Body of pancreas (tissue), 4 donors: ENCODE measurements at regions not wholly inside any gene's neighbourhood (a gene's known extent, or its start where the extent isn't known, plus 50 kb on each side); places are given as distances from the start of the nearest gene placed in this dataset.

Experiments used
- CTCF ChIP-seq, 7 experiments: fragments of 450-650 bp in 4 of 7; fragments of 200-600 bp in 3 of 7; sonication (generic) in 3 of 7; IDR thresholded peaks; one replicate each; pipeline ENCODE4 v1.5.1; 2016 to 2019; ENCODE audit warnings: antibody characterized with exemption in 7 of 7
- POLR2A ChIP-seq, 3 donors: fragments of 450-650 bp; IDR thresholded peaks; one replicate each; pipeline ENCODE4 v1.6.1; 2016; ENCODE audit warnings: antibody characterized with exemption in 3 of 3, mild to moderate bottlenecking in 2 of 3

DNA sequence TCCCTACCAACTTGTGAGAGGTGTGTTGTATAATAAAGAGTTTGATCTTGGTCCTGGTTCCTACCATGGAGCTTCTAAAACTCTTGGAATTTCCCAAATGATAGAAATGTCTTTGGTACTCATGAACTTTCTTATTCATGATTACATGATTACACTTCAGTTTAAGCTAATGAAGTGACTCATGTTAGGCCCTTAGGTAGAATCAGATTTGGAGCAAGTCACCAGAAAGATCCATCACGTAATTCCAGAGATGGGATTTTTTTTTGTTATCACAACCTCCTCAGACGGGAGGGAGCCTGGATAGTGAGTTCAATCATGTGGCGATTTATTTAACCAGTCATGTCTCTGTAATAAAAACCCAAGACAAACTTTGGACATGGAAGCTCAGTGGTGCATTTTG lies 1287.6 kb upstream of the ZEB2 start:
- no peak for TF ChIP-seq CTCF (IDR thresholded peaks at IDR 0.05)
- TF ChIP-seq POLR2A (IDR thresholded peaks at IDR 0.05) = no peak
